WTC11 (cell line): ENCODE measurements at regions not wholly inside any gene's neighbourhood (a gene's known extent, or its start where the extent isn't known, plus 50 kb on each side); places are given as distances from the start of the nearest gene placed in this dataset.
A peak's percentile ranks its signal among the peaks of the same experiment; 100 is the strongest.
"Not testable (repeated sequence)": the region's sequence is repeated elsewhere in the genome, so short reads cannot be mapped to it uniquely, and the experiment has no call there.

Experiments
- ATAC-seq: fragments of 200-7000 bp; cut with Tn5 transposase; 2 replicates; pipeline ENCODE4 v1.10.0; 2021; ENCODE audit warnings: mild to moderate bottlenecking, moderate library complexity
- CTCF ChIA-PET: fragments of 300-600 bp; sonication (Branson Sonifier 250); formaldehyde crosslinking; loops from one replicate; lab custom pipeline; 2021; ENCODE audit warnings: antibody characterized with exemption; lab: Charles Lee
- POLR2A ChIA-PET: fragments of 350-600 bp; sonication (Branson Sonifier 250); formaldehyde crosslinking; loops from one replicate; lab custom pipeline; 2021; ENCODE audit warnings: antibody characterized with exemption; lab: Charles Lee
- DNase-seq: peaks from one replicate; pipeline ENCODE4 v3.0.0; 2021; ENCODE audit warnings: low spot score
- H3K27ac Mint-ChIP-seq: 2 replicates; pipeline ENCODE4 v1.8.0; 2021; ENCODE audit warnings: mixed read lengths
- H3K27me3 Mint-ChIP-seq: 2 replicates; pipeline ENCODE4 v1.8.0; 2021; ENCODE audit warnings: low read depth, mild to moderate bottlenecking, moderate library complexity, mixed read lengths
- H3K36me3 Mint-ChIP-seq: 2 replicates; pipeline ENCODE4 v1.8.0; 2021; ENCODE audit warnings: mixed read lengths
- H3K4me1 Mint-ChIP-seq: 2 replicates; pipeline ENCODE4 v1.8.0; 2022; ENCODE audit warnings: mixed read lengths
- H3K4me3 Mint-ChIP-seq: 2 replicates; pipeline ENCODE4 v1.8.0; 2021; ENCODE audit warnings: mild to moderate bottlenecking, moderate library complexity, mixed read lengths
- H3K9me3 Mint-ChIP-seq: 2 replicates; pipeline ENCODE4 v1.8.0; 2021; ENCODE audit warnings: mixed read lengths
- ATF6 ChIP-seq: sonication (generic); formaldehyde crosslinking; IDR thresholded peaks from 2 replicates; pipeline ENCODE4 v1.8.1; 2023; ENCODE audit warnings: mild to moderate bottlenecking, missing genetic modification reagents
- GRHL2 ChIP-seq: fragments of 250-450 bp; sonication (Bioruptor Pico); IDR thresholded peaks from 2 replicates; pipeline ENCODE4 v1.8.0; 2022; ENCODE audit warnings: mild to moderate bottlenecking, moderate library complexity; ENCODE audit not compliant: insufficient replicate concordance, severe bottlenecking
- HMGA2 ChIP-seq: fragments of 250-450 bp; sonication (Bioruptor Pico); IDR thresholded peaks from 2 replicates; pipeline ENCODE4 v1.4.0; 2021; ENCODE audit warnings: mild to moderate bottlenecking, moderate library complexity
- MLX ChIP-seq: sonication (generic); formaldehyde crosslinking; IDR thresholded peaks from 2 replicates; pipeline ENCODE4 v1.8.1; 2023; ENCODE audit warnings: mild to moderate bottlenecking, missing genetic modification reagents, moderate library complexity
- MYBL2 ChIP-seq: sonication (generic); formaldehyde crosslinking; IDR thresholded peaks from 2 replicates; pipeline ENCODE4 v1.8.1; 2023; ENCODE audit warnings: mild to moderate bottlenecking, moderate library complexity, missing genetic modification reagents
- NFE2L1 ChIP-seq: sonication (generic); formaldehyde crosslinking; IDR thresholded peaks from 2 replicates; pipeline ENCODE4 v1.8.1; 2023; ENCODE audit warnings: missing genetic modification reagents
- NR1H2 ChIP-seq: sonication (generic); formaldehyde crosslinking; IDR thresholded peaks from 2 replicates; pipeline ENCODE4 v1.9.0; 2021; ENCODE audit warnings: mild to moderate bottlenecking, moderate library complexity, missing genetic modification reagents
- RELA ChIP-seq: sonication (generic); formaldehyde crosslinking; IDR thresholded peaks from 2 replicates; pipeline ENCODE4 v1.8.1; 2022; ENCODE audit warnings: missing genetic modification reagents, mild to moderate bottlenecking, borderline replicate concordance
- TP53 ChIP-seq: sonication (generic); formaldehyde crosslinking; IDR thresholded peaks from 2 replicates; pipeline ENCODE4 v1.8.1; 2023; ENCODE audit warnings: mild to moderate bottlenecking, missing genetic modification reagents
- ZNF219 ChIP-seq: sonication (generic); formaldehyde crosslinking; IDR thresholded peaks from 2 replicates; pipeline ENCODE4 v1.8.0; 2023; ENCODE audit warnings: missing genetic modification reagents, mild to moderate bottlenecking, borderline replicate concordance
- ZNF281 ChIP-seq: sonication (generic); formaldehyde crosslinking; IDR thresholded peaks from 2 replicates; pipeline ENCODE4 v1.8.0; 2023; ENCODE audit warnings: mild to moderate bottlenecking, missing genetic modification reagents
- TF ChIP-seq, protein P1 (sequence below): sonication (generic); formaldehyde crosslinking; IDR thresholded peaks from 2 replicates; pipeline ENCODE4 v1.8.0; 2023; ENCODE audit warnings: missing genetic modification reagents, mild to moderate bottlenecking, borderline replicate concordance
- TF ChIP-seq, protein P2 (sequence below): sonication (generic); formaldehyde crosslinking; IDR thresholded peaks from 2 replicates; pipeline ENCODE4 v1.8.1; 2023; ENCODE audit warnings: mild to moderate bottlenecking, missing genetic modification reagents, borderline replicate concordance
- TF ChIP-seq, protein P3 (sequence below): fragments of 250-450 bp; sonication (Bioruptor Pico); IDR thresholded peaks from 2 replicates; pipeline ENCODE4 v1.8.0; 2021; ENCODE audit warnings: mild to moderate bottlenecking
- TF ChIP-seq, protein P4 (sequence below): fragments of 250-450 bp; sonication (Bioruptor Pico); IDR thresholded peaks from 2 replicates; pipeline ENCODE4 v1.9.0; 2021; ENCODE audit warnings: moderate library complexity, mild to moderate bottlenecking, inconsistent platforms, borderline replicate concordance

DNA sequence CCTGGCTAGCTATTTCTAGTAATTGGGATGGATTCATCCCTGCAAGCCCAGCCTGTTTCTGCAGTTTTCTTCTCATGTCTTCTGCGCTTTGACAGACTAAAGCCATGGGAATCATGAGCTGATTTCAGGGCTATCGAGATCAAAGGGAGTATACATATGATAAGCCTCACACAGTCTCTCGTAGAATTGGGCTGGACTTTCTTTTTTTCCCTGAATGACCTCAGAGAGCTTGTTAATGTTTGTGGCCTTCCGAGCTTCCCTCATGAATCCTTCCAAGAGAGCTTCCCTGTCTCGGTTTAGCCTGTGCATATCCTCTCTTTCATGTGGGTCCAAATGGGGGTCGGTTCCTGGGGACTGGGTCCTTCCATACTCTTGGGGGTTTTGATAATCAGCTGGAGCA is 130.3 kb downstream of the ADRA2C start (continued):
- no peak for TF ChIP-seq ZNF281 (CRISPR knock-in tag)
- no peak for TF ChIP-seq GRHL2 (CRISPR knock-in tag)
- no peak for TF ChIP-seq NFE2L1 (CRISPR knock-in tag)
- TF ChIP-seq, protein P1, sequence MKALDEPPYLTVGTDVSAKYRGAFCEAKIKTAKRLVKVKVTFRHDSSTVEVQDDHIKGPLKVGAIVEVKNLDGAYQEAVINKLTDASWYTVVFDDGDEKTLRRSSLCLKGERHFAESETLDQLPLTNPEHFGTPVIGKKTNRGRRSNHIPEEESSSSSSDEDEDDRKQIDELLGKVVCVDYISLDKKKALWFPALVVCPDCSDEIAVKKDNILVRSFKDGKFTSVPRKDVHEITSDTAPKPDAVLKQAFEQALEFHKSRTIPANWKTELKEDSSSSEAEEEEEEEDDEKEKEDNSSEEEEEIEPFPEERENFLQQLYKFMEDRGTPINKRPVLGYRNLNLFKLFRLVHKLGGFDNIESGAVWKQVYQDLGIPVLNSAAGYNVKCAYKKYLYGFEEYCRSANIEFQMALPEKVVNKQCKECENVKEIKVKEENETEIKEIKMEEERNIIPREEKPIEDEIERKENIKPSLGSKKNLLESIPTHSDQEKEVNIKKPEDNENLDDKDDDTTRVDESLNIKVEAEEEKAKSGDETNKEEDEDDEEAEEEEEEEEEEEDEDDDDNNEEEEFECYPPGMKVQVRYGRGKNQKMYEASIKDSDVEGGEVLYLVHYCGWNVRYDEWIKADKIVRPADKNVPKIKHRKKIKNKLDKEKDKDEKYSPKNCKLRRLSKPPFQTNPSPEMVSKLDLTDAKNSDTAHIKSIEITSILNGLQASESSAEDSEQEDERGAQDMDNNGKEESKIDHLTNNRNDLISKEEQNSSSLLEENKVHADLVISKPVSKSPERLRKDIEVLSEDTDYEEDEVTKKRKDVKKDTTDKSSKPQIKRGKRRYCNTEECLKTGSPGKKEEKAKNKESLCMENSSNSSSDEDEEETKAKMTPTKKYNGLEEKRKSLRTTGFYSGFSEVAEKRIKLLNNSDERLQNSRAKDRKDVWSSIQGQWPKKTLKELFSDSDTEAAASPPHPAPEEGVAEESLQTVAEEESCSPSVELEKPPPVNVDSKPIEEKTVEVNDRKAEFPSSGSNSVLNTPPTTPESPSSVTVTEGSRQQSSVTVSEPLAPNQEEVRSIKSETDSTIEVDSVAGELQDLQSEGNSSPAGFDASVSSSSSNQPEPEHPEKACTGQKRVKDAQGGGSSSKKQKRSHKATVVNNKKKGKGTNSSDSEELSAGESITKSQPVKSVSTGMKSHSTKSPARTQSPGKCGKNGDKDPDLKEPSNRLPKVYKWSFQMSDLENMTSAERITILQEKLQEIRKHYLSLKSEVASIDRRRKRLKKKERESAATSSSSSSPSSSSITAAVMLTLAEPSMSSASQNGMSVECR, result no peak

GRCh38 chr4:3896871-3897578 is 130.8 kb downstream of the ADRA2C start:
- H3K36me3 Mint-ChIP-seq, H3K27ac Mint-ChIP-seq, H3K9me3 Mint-ChIP-seq, ATAC-seq, H3K4me3 Mint-ChIP-seq, POLR2A ChIA-PET, H3K27me3 Mint-ChIP-seq, DNase-seq: not testable (repeated sequence)
- H3K4me1 Mint-ChIP-seq, result peaks cover 28% of the 10 kb centered on the region
- TF ChIP-seq HMGA2 (CRISPR knock-in tag), result peak; percentile 58
- CTCF ChIA-PET, result interaction anchor here (1.4 kb wide), 1 partner anchor 45 kb away, joined by 5 read pairs; no protein-coding TSS in a partner anchor

GRCh38 chr4:3898098-3898497 is 131.9 kb downstream of the ADRA2C start:
- H3K36me3 Mint-ChIP-seq, result no peaks in the 10 kb centered on the region
- H3K9me3 Mint-ChIP-seq, result no peaks in the 10 kb centered on the region
- ATAC-seq, result no peak
- ChIA-PET CTCF (no interaction called here), POLR2A (no interaction called here)
- peaks cover 28% of the 10 kb centered on the region for H3K4me1 Mint-ChIP-seq
- DNase-seq, result no peak
- no peak overlapping the region for H3K4me3 Mint-ChIP-seq
- H3K27me3 Mint-ChIP-seq, result peaks cover 10% of the 10 kb centered on the region
- H3K27ac Mint-ChIP-seq, result no peak overlapping the region
- TF ChIP-seq MLX (no peak), MYBL2 (no peak), TP53 (CRISPR knock-in tag) (no peak), ATF6 (CRISPR knock-in tag) (no peak), ZNF219 (no peak), NR1H2 (CRISPR knock-in tag) (no peak), RELA (CRISPR knock-in tag) (no peak)
- TF ChIP-seq, protein P2, sequence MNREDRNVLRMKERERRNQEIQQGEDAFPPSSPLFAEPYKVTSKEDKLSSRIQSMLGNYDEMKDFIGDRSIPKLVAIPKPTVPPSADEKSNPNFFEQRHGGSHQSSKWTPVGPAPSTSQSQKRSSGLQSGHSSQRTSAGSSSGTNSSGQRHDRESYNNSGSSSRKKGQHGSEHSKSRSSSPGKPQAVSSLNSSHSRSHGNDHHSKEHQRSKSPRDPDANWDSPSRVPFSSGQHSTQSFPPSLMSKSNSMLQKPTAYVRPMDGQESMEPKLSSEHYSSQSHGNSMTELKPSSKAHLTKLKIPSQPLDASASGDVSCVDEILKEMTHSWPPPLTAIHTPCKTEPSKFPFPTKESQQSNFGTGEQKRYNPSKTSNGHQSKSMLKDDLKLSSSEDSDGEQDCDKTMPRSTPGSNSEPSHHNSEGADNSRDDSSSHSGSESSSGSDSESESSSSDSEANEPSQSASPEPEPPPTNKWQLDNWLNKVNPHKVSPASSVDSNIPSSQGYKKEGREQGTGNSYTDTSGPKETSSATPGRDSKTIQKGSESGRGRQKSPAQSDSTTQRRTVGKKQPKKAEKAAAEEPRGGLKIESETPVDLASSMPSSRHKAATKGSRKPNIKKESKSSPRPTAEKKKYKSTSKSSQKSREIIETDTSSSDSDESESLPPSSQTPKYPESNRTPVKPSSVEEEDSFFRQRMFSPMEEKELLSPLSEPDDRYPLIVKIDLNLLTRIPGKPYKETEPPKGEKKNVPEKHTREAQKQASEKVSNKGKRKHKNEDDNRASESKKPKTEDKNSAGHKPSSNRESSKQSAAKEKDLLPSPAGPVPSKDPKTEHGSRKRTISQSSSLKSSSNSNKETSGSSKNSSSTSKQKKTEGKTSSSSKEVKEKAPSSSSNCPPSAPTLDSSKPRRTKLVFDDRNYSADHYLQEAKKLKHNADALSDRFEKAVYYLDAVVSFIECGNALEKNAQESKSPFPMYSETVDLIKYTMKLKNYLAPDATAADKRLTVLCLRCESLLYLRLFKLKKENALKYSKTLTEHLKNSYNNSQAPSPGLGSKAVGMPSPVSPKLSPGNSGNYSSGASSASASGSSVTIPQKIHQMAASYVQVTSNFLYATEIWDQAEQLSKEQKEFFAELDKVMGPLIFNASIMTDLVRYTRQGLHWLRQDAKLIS, result no peak
- TF ChIP-seq, protein P3, sequence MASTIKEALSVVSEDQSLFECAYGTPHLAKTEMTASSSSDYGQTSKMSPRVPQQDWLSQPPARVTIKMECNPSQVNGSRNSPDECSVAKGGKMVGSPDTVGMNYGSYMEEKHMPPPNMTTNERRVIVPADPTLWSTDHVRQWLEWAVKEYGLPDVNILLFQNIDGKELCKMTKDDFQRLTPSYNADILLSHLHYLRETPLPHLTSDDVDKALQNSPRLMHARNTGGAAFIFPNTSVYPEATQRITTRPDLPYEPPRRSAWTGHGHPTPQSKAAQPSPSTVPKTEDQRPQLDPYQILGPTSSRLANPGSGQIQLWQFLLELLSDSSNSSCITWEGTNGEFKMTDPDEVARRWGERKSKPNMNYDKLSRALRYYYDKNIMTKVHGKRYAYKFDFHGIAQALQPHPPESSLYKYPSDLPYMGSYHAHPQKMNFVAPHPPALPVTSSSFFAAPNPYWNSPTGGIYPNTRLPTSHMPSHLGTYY, result no peak
- TF ChIP-seq, protein P4, sequence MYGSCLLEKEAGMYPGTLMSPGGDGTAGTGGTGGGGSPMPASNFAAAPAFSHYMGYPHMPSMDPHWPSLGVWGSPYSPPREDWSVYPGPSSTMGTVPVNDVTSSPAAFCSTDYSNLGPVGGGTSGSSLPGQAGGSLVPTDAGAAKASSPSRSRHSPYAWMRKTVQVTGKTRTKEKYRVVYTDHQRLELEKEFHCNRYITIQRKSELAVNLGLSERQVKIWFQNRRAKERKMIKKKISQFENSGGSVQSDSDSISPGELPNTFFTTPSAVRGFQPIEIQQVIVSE (CRISPR knock-in tag), result no peak
